Astrocyte (in vitro differentiated cells and primary cell): ENCODE measurements at regions not wholly inside any gene's neighbourhood (a gene's known extent, or its start where the extent isn't known, plus 50 kb on each side); places are given as distances from the start of the nearest gene placed in this dataset.

Experiments
- DNase-seq: peaks from one replicate; pipeline ENCODE4 v3.0.0-alpha.2; 2010; ENCODE audit warnings: low read depth
- FAIRE-seq: peaks from 2 replicates; lab custom pipeline; 2011; peaks lifted over from hg19 to GRCh38; lab: Jason Lieb, UNC
- H2AFZ ChIP-seq: 2 replicates; pipeline ENCODE4 v1.6.0; 2012; ENCODE audit warnings: low read depth, low read length, inconsistent platforms
- H3K27ac ChIP-seq: 2 replicates; pipeline ENCODE4 v1.5.1; 2011; ENCODE audit warnings: low read depth, low read length, inconsistent platforms
- H3K27me3 ChIP-seq: 2 replicates; pipeline ENCODE4 v1.6.0; 2011; ENCODE audit warnings: low read length, inconsistent platforms; ENCODE audit not compliant: insufficient read depth
- H3K36me3 ChIP-seq: 2 replicates; pipeline ENCODE4 v1.5.1; 2011; ENCODE audit warnings: low read length, inconsistent platforms; ENCODE audit not compliant: insufficient read depth
- H3K4me1 ChIP-seq: 2 replicates; pipeline ENCODE4 v1.5.1; 2011; ENCODE audit warnings: low read length, inconsistent platforms; ENCODE audit not compliant: insufficient read depth
- H3K4me2 ChIP-seq: 2 replicates; pipeline ENCODE4 v1.6.0; 2012; ENCODE audit warnings: low read length, inconsistent platforms
- H3K4me3 ChIP-seq: 2 replicates; pipeline ENCODE4 v1.5.1; 2011; ENCODE audit warnings: low read depth, mild to moderate bottlenecking, low read length, inconsistent platforms; ENCODE audit not compliant: insufficient read depth
- H3K79me2 ChIP-seq: 2 replicates; pipeline ENCODE4 v1.6.0; 2012; ENCODE audit warnings: mild to moderate bottlenecking, low read length, inconsistent platforms; ENCODE audit not compliant: insufficient read depth
- H3K9ac ChIP-seq: 2 replicates; pipeline ENCODE4 v1.6.0; 2012; ENCODE audit warnings: mild to moderate bottlenecking, low read length, inconsistent platforms
- H3K9me3 ChIP-seq: 2 replicates; pipeline ENCODE4 v1.5.1; 2012; ENCODE audit warnings: low read depth, mild to moderate bottlenecking, low read length, inconsistent platforms; ENCODE audit not compliant: insufficient read depth
- H4K20me1 ChIP-seq: 2 replicates; pipeline ENCODE4 v1.6.0; 2012; ENCODE audit warnings: low read length, inconsistent platforms; ENCODE audit not compliant: insufficient read depth
- H3K27ac Mint-ChIP-seq: one replicate; pipeline ENCODE4 v1.8.0; 2021; ENCODE audit warnings: mild to moderate bottlenecking, mixed read lengths; ENCODE audit not compliant: unreplicated experiment
- H3K27me3 Mint-ChIP-seq: one replicate; pipeline ENCODE4 v1.8.0; 2021; ENCODE audit warnings: low read depth, mixed read lengths; ENCODE audit not compliant: unreplicated experiment
- H3K36me3 Mint-ChIP-seq: one replicate; pipeline ENCODE4 v1.8.0; 2021; ENCODE audit warnings: low read depth, mixed read lengths; ENCODE audit not compliant: unreplicated experiment
- H3K4me1 Mint-ChIP-seq: one replicate; pipeline ENCODE4 v1.8.0; 2021; ENCODE audit warnings: low read depth, mixed read lengths; ENCODE audit not compliant: unreplicated experiment
- H3K4me3 Mint-ChIP-seq: one replicate; pipeline ENCODE4 v1.8.0; 2021; ENCODE audit warnings: mild to moderate bottlenecking, moderate library complexity, mixed read lengths; ENCODE audit not compliant: unreplicated experiment
- H3K9me3 Mint-ChIP-seq: one replicate; pipeline ENCODE4 v1.8.0; 2021; ENCODE audit warnings: mild to moderate bottlenecking, mixed read lengths; ENCODE audit not compliant: unreplicated experiment
- EZH2 ChIP-seq: IDR thresholded peaks from 2 replicates; pipeline ENCODE4 v1.6.1; 2012; ENCODE audit warnings: mild to moderate bottlenecking, low read length, inconsistent platforms; ENCODE audit not compliant: insufficient read depth
- TF ChIP-seq, protein P1 (sequence below): IDR thresholded peaks from 2 replicates; pipeline ENCODE4 v1.5.1; 2011; ENCODE audit warnings: low read depth, mild to moderate bottlenecking, inconsistent platforms, low read length, moderate library complexity; ENCODE audit not compliant: insufficient read depth

DNA sequence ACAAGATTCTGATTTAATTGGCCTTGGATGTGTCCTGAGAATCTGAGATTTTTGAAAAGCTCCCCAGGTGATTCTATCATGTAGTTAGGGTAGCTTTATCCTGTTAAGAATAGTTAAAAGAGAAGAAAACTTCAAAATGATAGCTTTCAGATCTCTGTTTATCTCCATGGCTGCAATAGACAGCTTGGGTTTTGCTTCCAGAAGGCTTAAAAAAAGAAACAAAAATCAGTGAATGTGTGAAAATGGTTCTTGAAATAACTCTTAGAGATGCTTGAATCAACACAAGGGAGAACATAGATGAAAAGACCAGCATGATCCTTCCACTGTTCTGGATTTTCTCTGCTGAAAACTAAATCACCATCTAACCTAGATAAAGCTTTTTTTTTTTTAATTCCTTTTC, 60.8 kb upstream of the TMC3 start:
- Mint-ChIP-seq H3K4me1 (no peaks in the 10 kb centered on the region), H3K27ac (no peak overlapping the region), H3K9me3 (no peaks in the 10 kb centered on the region), H3K27me3 (peaks cover 3% of the 10 kb centered on the region), H3K36me3 (no peaks in the 10 kb centered on the region), H3K4me3 (no peak overlapping the region)
- no peaks in the 10 kb centered on the region for H3K9me3 ChIP-seq
- no peaks in the 10 kb centered on the region for H4K20me1 ChIP-seq
- H3K4me1 ChIP-seq: no peaks in the 10 kb centered on the region
- H3K4me2 ChIP-seq: no peak overlapping the region
- H3K27ac ChIP-seq: no peak overlapping the region
- no peak overlapping the region for H3K4me3 ChIP-seq
- TF ChIP-seq, protein P1, sequence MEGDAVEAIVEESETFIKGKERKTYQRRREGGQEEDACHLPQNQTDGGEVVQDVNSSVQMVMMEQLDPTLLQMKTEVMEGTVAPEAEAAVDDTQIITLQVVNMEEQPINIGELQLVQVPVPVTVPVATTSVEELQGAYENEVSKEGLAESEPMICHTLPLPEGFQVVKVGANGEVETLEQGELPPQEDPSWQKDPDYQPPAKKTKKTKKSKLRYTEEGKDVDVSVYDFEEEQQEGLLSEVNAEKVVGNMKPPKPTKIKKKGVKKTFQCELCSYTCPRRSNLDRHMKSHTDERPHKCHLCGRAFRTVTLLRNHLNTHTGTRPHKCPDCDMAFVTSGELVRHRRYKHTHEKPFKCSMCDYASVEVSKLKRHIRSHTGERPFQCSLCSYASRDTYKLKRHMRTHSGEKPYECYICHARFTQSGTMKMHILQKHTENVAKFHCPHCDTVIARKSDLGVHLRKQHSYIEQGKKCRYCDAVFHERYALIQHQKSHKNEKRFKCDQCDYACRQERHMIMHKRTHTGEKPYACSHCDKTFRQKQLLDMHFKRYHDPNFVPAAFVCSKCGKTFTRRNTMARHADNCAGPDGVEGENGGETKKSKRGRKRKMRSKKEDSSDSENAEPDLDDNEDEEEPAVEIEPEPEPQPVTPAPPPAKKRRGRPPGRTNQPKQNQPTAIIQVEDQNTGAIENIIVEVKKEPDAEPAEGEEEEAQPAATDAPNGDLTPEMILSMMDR: no peak
- no peak for TF ChIP-seq EZH2
- FAIRE-seq: no peak
- no peaks in the 10 kb centered on the region for H3K27me3 ChIP-seq
- no peaks in the 10 kb centered on the region for H3K36me3 ChIP-seq
- no peaks in the 10 kb centered on the region for H3K79me2 ChIP-seq
- DNase-seq: no peak
- no peak overlapping the region for H2AFZ ChIP-seq
- H3K9ac ChIP-seq: no peak overlapping the region

DNA sequence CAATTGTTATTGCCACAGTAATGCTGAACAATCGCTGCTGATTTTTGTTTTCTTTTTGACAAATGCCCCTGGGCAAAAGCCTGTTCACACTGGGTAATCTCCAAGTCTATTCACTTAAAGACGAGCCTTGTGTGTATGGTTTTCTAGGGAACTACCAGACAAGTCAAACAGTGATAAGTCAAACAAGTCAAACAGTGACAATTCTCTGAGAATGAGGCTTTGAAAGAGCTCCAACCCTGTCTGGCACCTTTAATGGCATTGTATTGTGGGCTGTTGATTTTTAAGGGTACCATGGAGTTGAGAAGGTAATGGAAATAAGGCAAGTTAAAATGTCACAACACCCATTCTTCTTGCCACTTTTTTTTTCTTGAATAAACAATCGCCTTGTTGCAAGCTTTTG, 59.4 kb upstream of the TMC3 start:
- Histone ChIP-seq H3K4me2 (no peak overlapping the region), H3K27me3 (no peaks in the 10 kb centered on the region), H2AFZ (no peak overlapping the region), H3K4me1 (no peaks in the 10 kb centered on the region), H3K9ac (no peak overlapping the region), H3K9me3 (no peaks in the 10 kb centered on the region), H3K36me3 (no peaks in the 10 kb centered on the region), H4K20me1 (no peaks in the 10 kb centered on the region), H3K4me3 (no peak overlapping the region), H3K27ac (no peak overlapping the region), H3K79me2 (no peaks in the 10 kb centered on the region)
- Mint-ChIP-seq H3K27me3 (peaks cover 3% of the 10 kb centered on the region), H3K4me3 (no peak overlapping the region), H3K9me3 (no peaks in the 10 kb centered on the region), H3K27ac (no peak overlapping the region), H3K4me1 (no peaks in the 10 kb centered on the region), H3K36me3 (no peaks in the 10 kb centered on the region)
- TF ChIP-seq, protein P1: no peak
- TF ChIP-seq EZH2: no peak
- FAIRE-seq: no peak
- DNase-seq: no peak

- Mint-ChIP-seq H3K9me3 (no peaks in the 10 kb centered on the region), H3K4me3 (no peak overlapping the region), H3K27ac (no peak overlapping the region), H3K36me3 (no peaks in the 10 kb centered on the region), H3K27me3 (peaks cover 3% of the 10 kb centered on the region), H3K4me1 (no peaks in the 10 kb centered on the region)
- H3K4me3 ChIP-seq: no peak overlapping the region
- H3K27ac ChIP-seq: no peak overlapping the region
- H3K9me3 ChIP-seq: no peaks in the 10 kb centered on the region
- no peak overlapping the region for H3K4me2 ChIP-seq
- TF ChIP-seq EZH2: no peak
- FAIRE-seq: no peak
- H4K20me1 ChIP-seq: no peaks in the 10 kb centered on the region
- H3K79me2 ChIP-seq: no peaks in the 10 kb centered on the region
- DNase-seq: no peak
- no peak overlapping the region for H2AFZ ChIP-seq
- H3K36me3 ChIP-seq: no peaks in the 10 kb centered on the region
- no peaks in the 10 kb centered on the region for H3K4me1 ChIP-seq
- H3K27me3 ChIP-seq: no peaks in the 10 kb centered on the region
- no peak overlapping the region for H3K9ac ChIP-seq
Observed at GRCh38 chr15:81432179-81432578, 58.2 kb upstream of the TMC3 start.
